HG03066 (cell line): ENCODE measurements at regions not wholly inside any gene's neighbourhood (a gene's known extent, or its start where the extent isn't known, plus 50 kb on each side); places are given as distances from the start of the nearest gene placed in this dataset.

ENCODE experiments used
- ATAC-seq: cut with Tn5 transposase; IDR thresholded peaks from one replicate; pipeline ENCODE4 v1.9.1; 2021; ENCODE audit warnings: low read depth; ENCODE audit not compliant: unreplicated experiment

DNA sequence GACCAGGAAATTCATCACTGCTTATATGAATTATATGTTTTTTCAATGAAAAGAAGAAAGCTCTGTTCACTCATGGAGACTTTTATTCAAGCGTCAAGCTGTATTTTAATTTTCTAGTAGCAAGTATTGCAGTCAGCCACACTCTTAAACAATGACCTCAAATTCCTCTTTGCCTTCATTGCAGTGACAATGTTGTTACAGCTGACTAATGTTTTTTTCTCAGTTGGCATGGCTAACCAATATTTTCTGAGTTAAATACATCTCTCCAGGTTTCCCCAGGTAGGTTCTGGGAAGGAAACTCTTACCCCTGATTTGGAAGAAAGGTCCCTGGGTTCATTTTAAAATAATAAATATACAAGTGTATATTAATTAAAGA lies 241.5 kb downstream of the WDR11 start:
- ATAC-seq, result no peak

DNA sequence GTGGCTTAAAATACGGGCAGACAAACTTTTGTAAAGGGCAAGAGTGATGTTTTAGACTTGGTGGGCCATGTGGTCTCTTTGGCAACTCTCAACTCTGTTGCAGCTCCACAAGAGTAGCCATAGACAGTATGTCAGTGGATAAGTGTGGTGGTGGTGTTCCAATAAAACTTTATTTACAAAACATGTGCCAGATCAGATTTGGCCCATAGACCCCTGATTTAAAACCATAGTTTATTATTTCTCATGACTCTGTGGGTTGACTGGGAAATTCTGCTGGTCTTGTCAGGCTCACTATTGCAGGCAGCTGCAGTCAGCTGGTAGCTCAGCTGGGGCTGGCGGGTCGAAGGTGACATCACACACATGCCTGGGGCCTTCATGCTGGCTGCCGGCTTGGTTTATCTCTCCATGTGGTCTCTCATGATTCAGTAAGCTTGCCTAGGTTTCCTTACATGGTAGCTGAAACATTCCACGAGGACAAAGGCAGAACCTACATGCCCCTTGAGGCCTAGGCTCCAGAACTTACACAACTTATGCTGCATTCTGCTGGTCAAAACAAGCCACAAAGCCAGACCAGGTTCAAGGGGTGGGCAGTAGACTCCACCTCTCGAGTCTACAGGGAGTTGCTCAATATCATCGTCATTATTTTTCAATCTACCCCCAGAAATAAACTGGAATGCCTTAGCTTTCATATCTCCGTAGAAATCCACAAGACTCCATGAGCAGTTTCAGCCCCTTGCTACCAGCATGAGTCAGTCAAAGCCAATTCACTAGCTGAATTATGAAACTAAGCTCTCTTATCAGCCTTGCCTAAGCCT lies 245.7 kb downstream of the WDR11 start:
- ATAC-seq, result no peak

DNA sequence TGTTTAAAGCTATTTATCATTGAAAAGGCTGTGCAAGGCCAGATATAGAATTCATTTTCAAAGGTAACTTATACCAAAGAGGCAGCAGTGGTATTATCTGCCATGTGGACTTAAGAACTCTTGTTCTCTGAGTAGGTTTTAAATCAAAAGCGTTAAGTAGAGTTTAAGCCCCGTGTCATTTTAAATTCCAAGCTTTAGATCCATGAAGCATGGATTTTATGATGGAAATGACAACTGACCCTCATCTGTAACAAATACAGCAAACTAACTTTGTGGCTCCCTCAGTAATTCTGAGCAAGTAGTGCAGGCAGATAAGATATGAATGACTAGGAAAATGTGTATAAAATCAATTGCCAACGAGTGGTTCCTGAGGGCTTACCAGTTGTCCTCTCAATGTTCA lies 247.0 kb downstream of the WDR11 start:
- ATAC-seq, result no peak

DNA sequence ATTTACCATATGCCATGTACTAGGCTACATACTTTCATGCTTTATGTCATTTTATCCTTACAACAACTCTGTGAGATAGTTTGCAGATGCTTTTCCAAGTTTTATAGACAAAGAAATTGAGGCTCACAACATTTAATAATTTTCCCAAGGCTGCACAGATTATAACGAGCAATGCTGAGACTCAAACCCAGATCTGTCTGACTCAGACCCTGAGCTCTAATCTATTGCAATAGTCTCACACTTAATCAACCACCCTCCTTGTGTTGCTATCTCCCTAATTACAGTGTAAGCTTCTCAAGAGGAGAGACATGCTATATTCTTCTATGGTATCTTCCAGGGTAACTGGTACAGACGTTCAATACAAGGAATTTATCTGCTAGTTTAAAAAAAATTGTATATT lies 247.6 kb downstream of the WDR11 start:
- no peak for ATAC-seq

DNA sequence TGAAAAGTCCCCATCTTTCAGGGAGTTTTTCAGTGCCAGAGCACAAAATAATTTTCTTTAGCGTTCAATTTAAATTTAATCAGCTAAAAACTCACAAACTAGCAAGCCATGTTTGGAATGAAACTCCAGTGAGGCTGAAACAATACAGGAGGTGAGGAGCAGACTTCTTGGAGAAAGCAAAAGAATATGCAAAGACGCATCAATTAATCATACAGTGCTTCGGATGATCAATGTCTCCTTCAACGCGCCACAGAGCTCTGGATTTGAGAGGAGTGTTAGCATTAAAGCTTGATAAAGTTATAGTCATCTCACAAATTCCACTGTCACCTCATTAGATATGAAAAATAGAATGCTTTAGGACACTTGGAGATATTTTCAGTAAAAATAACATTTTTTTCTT lies 248.0 kb downstream of the WDR11 start:
- no peak for ATAC-seq

DNA sequence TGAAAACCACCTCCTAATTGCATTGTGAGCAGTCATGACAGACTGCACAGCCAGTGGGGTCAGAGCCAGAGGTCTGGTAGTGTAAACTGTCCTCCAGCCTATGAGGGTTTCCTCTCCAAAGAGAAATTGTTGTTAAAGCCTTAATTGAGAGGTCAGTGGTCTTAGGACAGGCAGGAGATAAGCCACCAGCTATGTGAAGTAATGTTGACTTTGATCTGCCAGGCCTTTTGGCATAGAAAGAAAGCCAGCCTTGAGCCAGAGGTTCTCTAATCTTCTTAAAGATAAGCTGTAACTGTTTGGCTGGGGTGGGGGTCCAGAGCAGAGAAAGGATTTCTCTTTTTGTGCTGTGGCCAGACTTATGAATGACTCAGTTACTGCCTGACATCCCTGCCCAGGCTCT lies 248.4 kb downstream of the WDR11 start:
- no peak for ATAC-seq

DNA sequence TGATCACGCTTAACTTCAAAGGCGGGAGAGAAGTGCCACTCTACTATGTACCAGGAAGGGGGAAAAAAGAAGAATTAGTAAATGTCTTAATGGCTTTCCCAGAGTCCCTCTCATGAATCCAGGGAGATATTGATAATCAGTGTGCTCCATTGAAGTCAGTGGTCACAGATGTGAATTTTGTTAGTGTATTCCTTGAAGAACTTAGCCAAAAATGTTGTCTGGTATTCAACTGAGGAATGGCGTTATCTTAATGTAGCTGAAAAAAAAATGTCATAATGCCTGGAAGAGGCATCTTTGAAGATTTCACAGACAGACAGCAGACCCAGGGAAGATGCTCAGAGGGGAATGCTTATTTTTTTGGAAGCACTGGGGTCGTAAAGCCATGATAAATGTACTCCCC lies 250.4 kb downstream of the WDR11 start:
- no peak for ATAC-seq

DNA sequence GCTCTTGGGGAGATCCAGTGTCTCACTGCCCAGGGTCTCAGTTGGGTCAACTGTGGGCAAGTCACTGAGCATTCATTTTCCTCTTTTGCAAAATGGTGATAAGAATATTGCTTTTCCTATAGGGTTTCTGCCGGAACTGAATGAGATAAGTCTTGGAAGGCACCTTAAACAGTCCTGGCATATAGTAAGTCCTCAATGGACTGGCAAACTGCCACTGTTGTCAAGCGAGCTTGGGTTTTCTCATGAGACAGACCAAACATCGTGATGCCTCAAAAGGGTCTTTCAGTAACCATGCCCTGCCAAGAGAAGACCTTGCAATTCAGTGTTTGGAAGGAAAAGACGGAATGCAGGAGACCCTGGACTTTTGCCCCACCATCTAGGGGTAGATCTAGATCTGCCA lies 251.5 kb downstream of the WDR11 start:
- no peak for ATAC-seq

DNA sequence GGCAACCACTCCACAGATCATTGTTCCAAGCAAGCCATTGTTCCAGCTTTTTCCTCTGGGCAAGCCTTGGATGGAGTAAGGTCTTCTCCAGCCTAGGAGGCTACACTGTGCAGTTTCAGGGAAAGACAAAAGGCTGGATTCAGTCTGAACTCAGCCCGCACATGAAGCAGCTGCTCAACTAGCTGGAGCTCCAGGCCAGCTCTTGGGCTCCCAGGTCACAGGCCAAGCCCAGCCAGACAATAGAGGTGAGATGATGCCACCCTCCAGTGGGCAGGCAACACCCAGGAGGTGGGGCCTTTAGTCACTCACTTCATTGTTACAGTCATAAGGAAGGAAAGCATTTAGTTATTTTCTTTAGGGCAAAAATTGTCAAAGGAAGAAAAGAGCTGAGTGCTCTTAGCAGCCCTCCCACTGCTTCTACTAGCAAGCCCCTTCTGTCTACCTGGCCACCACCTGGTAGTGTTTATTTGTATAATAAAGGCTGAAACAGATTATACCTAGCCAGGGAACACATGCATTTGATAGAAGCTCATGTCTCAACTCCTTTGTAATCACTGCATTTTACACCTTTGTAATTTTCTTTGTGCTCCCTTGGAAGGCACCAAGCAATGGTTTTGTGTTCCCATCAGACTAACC lies 253.4 kb downstream of the WDR11 start:
- ATAC-seq, result no peak

DNA sequence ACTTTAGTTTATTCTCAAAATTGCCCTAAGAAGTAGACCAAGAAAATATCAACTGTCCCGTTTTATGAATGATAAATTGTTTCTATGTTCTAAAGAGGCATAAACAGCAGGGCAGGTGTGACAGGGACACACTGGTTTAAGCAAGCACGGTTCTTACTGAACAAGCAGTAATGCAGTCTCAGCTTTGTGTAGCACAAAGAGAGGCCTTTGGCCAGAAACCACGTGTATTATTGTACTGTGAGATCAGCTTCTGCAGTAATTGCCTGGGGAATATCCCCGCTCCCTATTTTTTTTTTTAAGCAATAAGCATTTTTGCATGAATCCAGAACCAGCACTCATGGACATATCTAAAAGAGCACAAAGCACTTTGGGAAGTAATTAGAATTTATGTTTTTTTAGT lies 255.4 kb downstream of the WDR11 start:
- no peak for ATAC-seq

DNA sequence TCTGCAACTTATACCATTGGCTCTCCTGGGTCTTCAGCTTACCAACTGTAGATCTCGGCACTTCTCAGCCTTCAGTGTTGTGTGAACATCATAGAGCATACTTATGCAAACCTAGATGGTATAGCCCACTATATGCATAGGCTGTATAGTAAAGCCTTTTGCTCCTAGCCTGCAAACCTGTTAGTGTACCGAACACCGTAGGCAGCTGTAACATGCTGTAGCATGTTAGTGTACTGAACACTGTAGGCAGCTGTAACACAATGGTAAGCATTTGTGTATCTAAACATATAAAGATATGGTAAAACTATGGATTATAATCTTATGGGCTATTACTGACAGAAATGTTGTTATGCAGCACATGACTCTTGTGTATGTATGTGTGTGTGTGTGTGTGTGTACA lies 256.9 kb downstream of the WDR11 start:
- no peak for ATAC-seq

DNA sequence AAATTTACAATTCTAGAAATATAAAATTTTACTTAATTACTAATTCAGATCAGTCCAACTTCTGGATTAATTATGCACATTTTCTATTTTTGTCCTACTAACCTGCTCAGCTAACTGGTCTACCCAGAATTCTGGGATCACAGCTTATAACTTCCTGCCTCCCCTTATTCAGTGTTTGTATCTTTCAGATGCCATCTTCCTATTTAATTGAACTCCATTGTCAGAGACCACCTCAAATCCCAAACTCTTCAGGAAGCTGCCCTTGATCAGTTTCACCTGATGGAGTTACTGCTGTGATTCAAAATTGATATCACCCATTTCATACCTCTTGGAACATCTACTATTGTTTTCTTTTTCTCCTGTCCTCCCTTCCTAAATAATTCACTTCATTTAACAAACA lies 259.2 kb downstream of the WDR11 start:
- ATAC-seq, result no peak

DNA sequence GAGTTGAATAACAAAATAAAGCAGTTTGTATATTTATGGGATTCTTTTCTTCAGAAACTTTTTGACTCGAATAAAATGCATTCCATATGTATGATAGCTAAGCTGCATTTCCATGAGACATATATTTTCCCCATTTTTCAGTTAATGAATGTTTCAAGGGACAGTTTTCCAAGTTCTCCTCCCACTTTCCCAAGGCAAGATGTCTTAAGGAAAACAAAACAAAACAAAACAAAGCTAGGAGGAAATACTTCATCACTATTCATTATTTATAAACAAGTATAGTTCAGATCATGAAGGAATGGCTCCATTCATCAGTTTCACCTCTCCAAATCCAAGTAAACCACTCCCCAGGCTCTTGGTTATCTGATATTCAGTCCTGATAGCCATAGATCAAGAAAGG lies 261.0 kb downstream of the WDR11 start:
- ATAC-seq, result no peak

DNA sequence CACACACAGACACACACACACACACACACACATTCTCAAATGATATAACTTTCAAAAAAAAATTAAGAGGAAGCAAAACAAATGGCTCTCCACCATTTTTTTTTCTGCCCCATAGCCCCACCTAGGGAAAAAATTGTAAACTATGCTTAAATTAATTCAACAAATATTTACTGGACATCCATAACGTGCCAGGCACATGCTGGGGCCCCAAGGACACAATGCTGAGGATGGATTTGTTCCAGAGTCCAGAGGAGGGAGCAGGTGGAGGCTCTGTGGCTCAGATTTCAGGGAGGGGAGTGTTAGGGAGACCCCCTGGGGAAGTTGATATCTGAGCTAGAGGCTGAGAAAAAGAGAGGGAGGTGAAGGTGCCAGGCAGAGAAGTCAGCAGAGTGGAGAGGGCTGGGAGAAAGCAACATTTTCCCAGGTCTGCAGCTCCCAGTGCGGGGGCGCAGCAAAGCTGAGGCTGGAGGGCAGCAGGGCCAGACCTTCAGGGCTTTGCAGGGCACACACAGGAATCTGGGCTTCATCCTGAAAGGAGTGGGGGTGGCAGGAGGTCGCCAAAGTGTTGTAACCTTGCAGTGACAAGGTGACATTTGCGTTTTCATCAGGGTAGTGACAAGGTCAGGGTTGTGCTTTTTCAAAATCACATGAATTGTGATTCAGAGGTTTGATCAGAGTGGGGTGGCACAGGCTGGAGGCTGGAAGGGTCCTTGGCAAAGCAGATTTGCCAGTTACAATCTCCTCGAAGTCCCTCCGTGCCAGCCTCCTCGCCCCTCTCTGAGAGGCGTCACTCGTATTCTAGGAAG lies 261.6 kb downstream of the WDR11 start:
- ATAC-seq, result no peak

DNA sequence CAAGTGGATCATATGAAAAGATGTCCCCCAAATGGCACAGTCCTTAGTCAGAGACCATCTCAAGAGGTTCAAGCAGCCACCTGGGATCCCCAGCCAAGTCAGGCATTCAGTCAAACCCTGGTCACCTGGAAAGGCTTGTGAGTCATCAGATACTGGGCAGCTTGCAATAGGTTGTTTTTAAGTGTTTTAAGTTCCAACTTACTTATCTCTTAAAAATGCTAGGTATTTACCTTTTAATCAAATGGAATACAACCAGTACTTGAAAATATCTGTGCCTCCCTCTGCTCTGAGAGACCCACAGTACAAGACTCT lies 262.2 kb downstream of the WDR11 start:
- ATAC-seq, result no peak

DNA sequence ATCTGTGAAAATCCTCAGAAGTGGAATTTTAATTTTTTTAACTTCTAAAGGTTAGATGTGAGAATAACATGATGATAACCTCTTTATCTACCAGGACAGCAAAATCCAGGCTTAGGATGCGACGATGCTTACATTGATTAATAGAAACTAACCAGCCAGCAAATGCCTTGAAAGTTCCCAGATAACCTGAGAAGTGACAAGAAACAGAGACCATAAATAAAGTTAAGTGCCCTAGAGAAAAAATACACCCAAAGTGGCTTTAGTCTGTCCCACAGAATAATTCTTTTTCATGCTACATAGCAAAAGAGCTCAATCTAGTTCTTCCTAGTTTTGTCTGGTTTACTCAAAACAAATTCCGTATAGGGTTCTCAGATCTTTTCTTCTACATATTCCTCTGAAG lies 262.7 kb downstream of the WDR11 start:
- no peak for ATAC-seq

DNA sequence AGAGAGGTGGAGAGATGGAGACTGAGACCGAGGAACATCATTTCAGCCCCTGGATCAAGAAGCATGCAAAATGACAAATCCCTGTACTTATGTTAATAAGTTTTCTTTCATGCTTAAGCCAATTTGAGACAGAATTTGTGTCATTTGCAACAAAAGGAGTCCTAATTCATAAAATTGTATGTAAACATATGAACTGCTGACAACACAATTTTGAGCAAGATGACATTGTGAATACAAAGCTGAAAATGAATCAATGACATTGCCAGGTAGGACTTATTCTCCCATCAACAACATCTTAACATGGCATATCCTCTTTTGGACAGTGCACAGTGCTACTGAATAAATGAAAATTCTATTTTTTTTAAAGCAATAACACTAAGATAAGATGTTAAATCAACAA lies 264.0 kb downstream of the WDR11 start:
- ATAC-seq, result no peak

DNA sequence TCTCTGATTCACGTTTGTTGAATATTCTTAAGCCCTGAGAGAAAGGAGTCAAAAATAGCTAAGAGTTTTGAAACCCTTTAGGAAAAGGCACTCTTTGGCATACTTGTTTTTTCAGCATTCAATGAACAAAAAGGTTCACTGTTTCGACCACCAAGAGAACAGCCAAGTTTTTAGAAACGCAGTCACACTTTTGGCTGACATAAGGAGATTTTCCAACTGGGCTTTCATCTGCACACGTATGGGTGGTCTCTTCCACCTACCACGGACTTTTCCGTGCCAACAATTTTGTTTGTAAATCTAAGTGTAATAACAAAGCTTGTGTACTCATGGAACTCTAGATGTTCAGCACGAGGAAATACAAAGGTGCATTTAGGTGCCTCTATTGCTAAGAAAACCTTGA lies 270.3 kb downstream of the WDR11 start:
- no peak for ATAC-seq

DNA sequence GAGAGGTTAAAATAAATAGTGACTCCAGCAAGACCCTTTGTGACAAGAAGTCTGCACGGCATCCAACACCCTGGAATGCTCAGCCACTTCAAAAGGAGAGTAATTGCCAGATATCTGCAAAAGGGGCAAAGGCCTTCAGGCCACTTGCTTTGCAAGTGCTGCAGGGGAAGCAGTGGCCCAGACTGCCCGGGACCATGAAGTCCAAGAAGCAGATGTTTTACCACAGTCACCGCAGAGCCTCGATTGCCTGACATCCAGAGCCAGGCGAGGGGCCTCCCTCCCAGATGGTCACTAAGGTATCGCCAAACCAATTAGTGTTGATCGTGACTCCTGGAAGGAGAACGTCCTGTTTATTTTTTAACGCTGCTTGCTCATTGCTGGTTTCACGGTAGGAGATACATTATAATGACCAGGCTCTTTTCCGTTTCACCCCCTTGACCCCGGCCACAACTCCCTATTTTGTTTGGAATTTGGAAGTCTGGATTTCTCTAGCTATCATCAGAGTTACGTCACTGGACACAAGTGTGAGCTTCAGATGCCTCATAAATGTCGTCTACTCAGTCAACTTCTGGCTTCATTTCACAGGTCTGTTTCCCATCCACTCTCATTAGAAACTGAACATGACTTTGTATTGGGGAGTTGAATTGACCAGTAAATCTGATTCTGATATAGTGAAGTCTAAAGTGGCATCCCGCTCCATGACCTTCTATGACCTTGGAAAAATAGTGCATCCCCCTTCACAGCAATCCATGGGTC lies 276.2 kb downstream of the WDR11 start:
- no peak for ATAC-seq

DNA sequence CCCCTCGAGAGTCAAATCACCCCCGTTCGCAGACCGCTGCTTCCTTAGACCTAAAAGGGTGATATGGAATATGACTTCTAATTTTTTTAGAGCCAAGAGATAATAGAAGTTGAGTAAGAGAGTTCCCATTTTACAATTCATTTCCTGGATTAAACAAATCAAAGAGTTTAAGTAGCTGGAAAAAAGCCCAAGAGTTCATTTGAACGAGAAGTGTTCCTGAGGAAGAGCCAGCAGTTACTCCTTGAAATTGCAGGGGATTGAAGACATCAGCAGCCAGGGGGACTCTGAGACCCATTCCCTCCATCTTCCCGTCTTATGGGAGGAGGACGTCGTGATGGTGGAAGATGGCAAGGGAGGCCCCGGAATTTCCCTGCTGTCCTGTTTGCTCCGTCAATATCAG lies 277.0 kb downstream of the WDR11 start:
- no peak for ATAC-seq

DNA sequence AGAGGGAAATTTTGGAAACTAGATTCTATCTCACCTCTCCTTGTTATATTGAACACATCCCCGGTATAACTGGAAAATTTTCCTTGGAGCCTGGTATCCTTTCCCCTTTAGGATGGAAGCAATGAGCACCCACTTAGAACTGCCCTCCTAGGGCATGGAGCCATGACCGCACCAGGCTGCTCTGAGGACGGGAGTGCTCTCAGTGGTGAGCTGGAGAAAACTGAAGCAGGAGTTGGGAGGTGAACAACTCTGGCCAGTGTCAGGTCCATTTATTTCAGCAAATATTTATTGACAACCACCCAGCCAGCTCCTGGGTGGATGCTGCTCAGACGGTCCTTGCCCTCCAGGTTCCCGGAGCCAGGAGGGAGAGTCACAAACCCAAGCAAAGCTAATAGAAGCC lies 278.1 kb downstream of the WDR11 start:
- ATAC-seq, result no peak
